Transverse colon (tissue), 3 donors: ENCODE measurements at regions not wholly inside any gene's neighbourhood (a gene's known extent, or its start where the extent isn't known, plus 50 kb on each side); places are given as distances from the start of the nearest gene placed in this dataset.

Experiments used
- CTCF ChIP-seq, 5 experiments: fragments of 200-600 bp in 3 of 5; fragments of 450-650 bp in 2 of 5; sonication (generic) in 3 of 5; IDR thresholded peaks; 1 replicate in 2 of 5; 2 replicates in 3 of 5; pipeline ENCODE4 v1.5.1; 2016 to 2017; ENCODE audit warnings: antibody characterized with exemption in 5 of 5, inconsistent platforms in 3 of 5, mild to moderate bottlenecking in 2 of 5, moderate library complexity in 1 of 5
- EP300 ChIP-seq: sonication (generic); formaldehyde crosslinking; IDR thresholded peaks from one replicate; pipeline ENCODE4 v1.6.1; 2017; ENCODE audit warnings: antibody characterized with exemption, low read depth

- no peak for TF ChIP-seq CTCF (IDR thresholded peaks at IDR 0.05)
- no peak for TF ChIP-seq EP300
Observed at GRCh38 chr1:189117072-189117770, 1360.4 kb downstream of the BRINP3 start.
